Gastrocnemius medialis (tissue), 4 donors: ENCODE measurements at regions not wholly inside any gene's neighbourhood (a gene's known extent, or its start where the extent isn't known, plus 50 kb on each side); places are given as distances from the start of the nearest gene placed in this dataset.

Experiments used
- POLR2A ChIP-seq, 2 donors: fragments of 450-650 bp; IDR thresholded peaks; one replicate each; pipeline ENCODE4 v1.6.1; 2017; ENCODE audit warnings: antibody characterized with exemption in 2 of 2, mild to moderate bottlenecking in 2 of 2, moderate library complexity in 2 of 2
- TF ChIP-seq, protein P1 (sequence below), 5 experiments: fragments of 450-650 bp in 3 of 5; fragments of 200-600 bp in 2 of 5; sonication (generic) in 2 of 5; IDR thresholded peaks in 4 of 5; conservative IDR thresholded peaks in 1 of 5; 1 replicate in 4 of 5; 2 replicates in 1 of 5; pipeline ENCODE4 v1.5.1; 2016 to 2019; ENCODE audit warnings: antibody characterized with exemption in 5 of 5, mild to moderate bottlenecking in 3 of 5, moderate library complexity in 3 of 5

DNA sequence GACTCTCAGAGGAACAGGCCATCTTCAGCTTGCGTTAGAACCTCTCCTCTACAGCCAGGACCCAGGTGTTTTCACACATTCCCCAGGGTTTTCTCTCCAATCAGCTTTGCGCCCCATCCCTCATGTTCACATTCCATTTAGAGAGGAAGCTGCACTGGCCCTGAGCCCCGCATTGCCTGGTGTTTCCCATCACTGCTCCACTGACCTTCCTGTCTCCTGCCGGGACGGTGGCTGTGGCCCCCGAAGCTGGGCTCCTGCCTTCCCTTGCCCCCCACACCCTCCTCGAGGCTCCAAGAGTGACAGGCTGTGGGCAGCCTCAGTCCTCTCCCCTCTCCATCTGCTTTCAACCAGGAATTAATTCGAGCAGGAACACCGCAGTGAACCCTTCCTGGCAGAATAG is 357.3 kb downstream of the THBS2 start:
- TF ChIP-seq, protein P1, sequence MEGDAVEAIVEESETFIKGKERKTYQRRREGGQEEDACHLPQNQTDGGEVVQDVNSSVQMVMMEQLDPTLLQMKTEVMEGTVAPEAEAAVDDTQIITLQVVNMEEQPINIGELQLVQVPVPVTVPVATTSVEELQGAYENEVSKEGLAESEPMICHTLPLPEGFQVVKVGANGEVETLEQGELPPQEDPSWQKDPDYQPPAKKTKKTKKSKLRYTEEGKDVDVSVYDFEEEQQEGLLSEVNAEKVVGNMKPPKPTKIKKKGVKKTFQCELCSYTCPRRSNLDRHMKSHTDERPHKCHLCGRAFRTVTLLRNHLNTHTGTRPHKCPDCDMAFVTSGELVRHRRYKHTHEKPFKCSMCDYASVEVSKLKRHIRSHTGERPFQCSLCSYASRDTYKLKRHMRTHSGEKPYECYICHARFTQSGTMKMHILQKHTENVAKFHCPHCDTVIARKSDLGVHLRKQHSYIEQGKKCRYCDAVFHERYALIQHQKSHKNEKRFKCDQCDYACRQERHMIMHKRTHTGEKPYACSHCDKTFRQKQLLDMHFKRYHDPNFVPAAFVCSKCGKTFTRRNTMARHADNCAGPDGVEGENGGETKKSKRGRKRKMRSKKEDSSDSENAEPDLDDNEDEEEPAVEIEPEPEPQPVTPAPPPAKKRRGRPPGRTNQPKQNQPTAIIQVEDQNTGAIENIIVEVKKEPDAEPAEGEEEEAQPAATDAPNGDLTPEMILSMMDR (IDR thresholded peaks at IDR 0.05 in 4 of 5, conservative IDR thresholded peaks at IDR 0.05 in 1 of 5) = no peak
- TF ChIP-seq POLR2A (IDR thresholded peaks at IDR 0.05) = no peak
